Gastrocnemius medialis (tissue), 4 donors: ENCODE measurements at regions not wholly inside any gene's neighbourhood (a gene's known extent, or its start where the extent isn't known, plus 50 kb on each side); places are given as distances from the start of the nearest gene placed in this dataset.

Experiments used
- ATAC-seq, 2 donors: fragments of 150-250 bp; one replicate each; pipeline ENCODE4 v1.9.1; 2016
- DNase-seq, 2 donors: peaks; one replicate each; pipeline ENCODE4 v3.0.0-alpha.2; 2019
- H3K27ac ChIP-seq, 4 donors: fragments of 200-600 bp; sonication (generic); 1 replicate in 1 of 4; 2 replicates in 3 of 4; pipeline ENCODE4 v1.5.1; 2016 to 2018; ENCODE audit warnings: mild to moderate bottlenecking in 2 of 4, moderate library complexity in 1 of 4
- H3K27me3 ChIP-seq, 3 donors: fragments of 200-600 bp; sonication (generic) in 2 of 3; 1 replicate in 1 of 3; 2 replicates in 2 of 3; pipeline versions ENCODE4 v1.5.1 to v1.6.0; 2016 to 2019; ENCODE audit warnings: mild to moderate bottlenecking in 1 of 3, moderate library complexity in 1 of 3
- H3K36me3 ChIP-seq, 2 donors: fragments of 200-600 bp; sonication (generic) in 1 of 2; one replicate each; pipeline ENCODE4 v1.5.1; 2017 to 2018
- H3K4me1 ChIP-seq, 2 donors: fragments of 200-600 bp; sonication (generic) in 1 of 2; one replicate each; pipeline ENCODE4 v1.5.1; 2016 to 2017; ENCODE audit warnings: mild to moderate bottlenecking in 2 of 2
- H3K4me3 ChIP-seq, 4 donors: fragments of 200-600 bp; sonication (generic) in 3 of 4; 1 replicate in 1 of 4; 2 replicates in 3 of 4; pipeline ENCODE4 v1.5.1; 2016 to 2019; ENCODE audit warnings: mild to moderate bottlenecking in 2 of 4
- H3K9me3 ChIP-seq, 3 donors: fragments of 200-600 bp; sonication (generic) in 2 of 3; 1 replicate in 1 of 3; 2 replicates in 2 of 3; pipeline ENCODE4 v1.5.1; 2016 to 2019
- POLR2A ChIP-seq, 2 donors: fragments of 450-650 bp; IDR thresholded peaks; one replicate each; pipeline ENCODE4 v1.6.1; 2017; ENCODE audit warnings: antibody characterized with exemption in 2 of 2, mild to moderate bottlenecking in 2 of 2, moderate library complexity in 2 of 2
- in situ Hi-C, 4 donors: fragments of 200-750 bp; cut with MboI; loops; one replicate each; pipeline versions ENCODE4 v1.15.0 to v1.8.0; 2017; ENCODE audit warnings: low sequenced_read_pairs in 4 of 4
- intact Hi-C: fragments of 100-400 bp; cut with DNase I; formaldehyde crosslinking; loops from one replicate; pipeline ENCODE4 v1.15.1; 2023; ENCODE audit warnings: low total_unique reads
- TF ChIP-seq, protein P1 (sequence below), 5 experiments: fragments of 450-650 bp in 3 of 5; fragments of 200-600 bp in 2 of 5; sonication (generic) in 2 of 5; IDR thresholded peaks in 4 of 5; conservative IDR thresholded peaks in 1 of 5; 1 replicate in 4 of 5; 2 replicates in 1 of 5; pipeline ENCODE4 v1.5.1; 2016 to 2019; ENCODE audit warnings: antibody characterized with exemption in 5 of 5, mild to moderate bottlenecking in 3 of 5, moderate library complexity in 3 of 5

DNA sequence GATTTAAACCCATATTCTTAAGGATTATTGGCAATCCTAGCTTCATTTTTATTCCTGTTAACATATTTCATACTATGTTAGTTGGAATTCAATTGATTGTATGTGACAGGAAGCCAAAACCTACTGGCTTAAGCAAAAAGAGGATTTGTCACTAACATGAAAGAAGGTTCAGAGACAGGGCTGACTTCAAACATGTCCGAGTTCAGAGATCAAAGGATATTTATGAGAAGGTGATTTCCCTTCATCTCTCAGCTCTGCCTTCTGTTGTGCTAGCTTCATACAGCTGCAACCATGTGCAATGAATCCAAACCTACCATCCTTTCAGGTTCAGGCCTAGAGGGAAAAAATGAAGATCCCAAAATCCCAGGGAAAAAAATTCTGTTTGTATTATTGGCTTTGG, 349.7 kb downstream of the ATP23 start:
- Histone ChIP-seq H3K4me3 (no peak overlapping the region), H3K27me3 (no peaks in the 10 kb centered on the region), H3K36me3 (no peaks in the 10 kb centered on the region), H3K27ac (no peak overlapping the region), H3K9me3 (no peaks in the 10 kb centered on the region), H3K4me1 (no peaks in the 10 kb centered on the region)
- in situ Hi-C loops (no loop called here), intact Hi-C loops (no loop called here)
- DNase-seq: no peak
- ATAC-seq: no peak
- no peak for TF ChIP-seq POLR2A (IDR thresholded peaks at IDR 0.05)
- TF ChIP-seq, protein P1, sequence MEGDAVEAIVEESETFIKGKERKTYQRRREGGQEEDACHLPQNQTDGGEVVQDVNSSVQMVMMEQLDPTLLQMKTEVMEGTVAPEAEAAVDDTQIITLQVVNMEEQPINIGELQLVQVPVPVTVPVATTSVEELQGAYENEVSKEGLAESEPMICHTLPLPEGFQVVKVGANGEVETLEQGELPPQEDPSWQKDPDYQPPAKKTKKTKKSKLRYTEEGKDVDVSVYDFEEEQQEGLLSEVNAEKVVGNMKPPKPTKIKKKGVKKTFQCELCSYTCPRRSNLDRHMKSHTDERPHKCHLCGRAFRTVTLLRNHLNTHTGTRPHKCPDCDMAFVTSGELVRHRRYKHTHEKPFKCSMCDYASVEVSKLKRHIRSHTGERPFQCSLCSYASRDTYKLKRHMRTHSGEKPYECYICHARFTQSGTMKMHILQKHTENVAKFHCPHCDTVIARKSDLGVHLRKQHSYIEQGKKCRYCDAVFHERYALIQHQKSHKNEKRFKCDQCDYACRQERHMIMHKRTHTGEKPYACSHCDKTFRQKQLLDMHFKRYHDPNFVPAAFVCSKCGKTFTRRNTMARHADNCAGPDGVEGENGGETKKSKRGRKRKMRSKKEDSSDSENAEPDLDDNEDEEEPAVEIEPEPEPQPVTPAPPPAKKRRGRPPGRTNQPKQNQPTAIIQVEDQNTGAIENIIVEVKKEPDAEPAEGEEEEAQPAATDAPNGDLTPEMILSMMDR (IDR thresholded peaks at IDR 0.05 in 4 of 5, conservative IDR thresholded peaks at IDR 0.05 in 1 of 5): no peak

DNA sequence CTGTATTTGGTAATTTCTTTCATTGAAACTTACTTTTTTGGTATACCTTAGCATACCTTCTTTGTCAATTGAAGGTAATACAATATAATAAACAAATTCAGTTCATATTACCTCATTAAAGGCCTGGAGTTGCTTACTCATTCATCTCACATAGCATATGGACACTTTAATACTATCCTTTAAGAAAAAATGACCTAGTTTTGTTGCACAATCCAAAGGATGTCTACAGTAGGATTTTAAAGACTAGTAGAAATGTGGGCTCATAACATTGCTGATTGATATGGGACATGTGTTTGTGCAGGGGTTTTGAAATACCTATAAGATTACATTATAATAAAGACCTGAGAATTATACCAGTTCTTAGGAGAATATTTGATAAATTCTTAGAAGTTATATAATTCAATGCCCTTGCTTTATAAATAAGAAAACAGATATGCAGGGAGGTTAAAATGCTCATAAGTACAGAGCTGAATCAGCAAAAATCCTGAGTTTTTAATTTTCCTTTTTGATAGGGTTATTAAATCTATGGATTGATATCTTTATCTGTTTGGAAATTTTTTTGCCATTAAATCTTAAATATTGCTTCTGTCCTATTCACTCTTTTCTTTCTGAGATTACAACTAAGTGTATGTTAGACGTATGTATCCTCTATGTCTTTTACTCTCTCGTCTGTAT, 352.1 kb downstream of the ATP23 start:
- no peak for TF ChIP-seq POLR2A (IDR thresholded peaks at IDR 0.05)
- TF ChIP-seq, protein P1 (IDR thresholded peaks at IDR 0.05 in 4 of 5, conservative IDR thresholded peaks at IDR 0.05 in 1 of 5): no peak
- intact Hi-C loops (no loop called here), in situ Hi-C loops (no loop called here)
- no peaks in the 10 kb centered on the region for H3K9me3 ChIP-seq
- H3K36me3 ChIP-seq: no peaks in the 10 kb centered on the region
- ATAC-seq (no peak), DNase-seq (no peak)
- no peaks in the 10 kb centered on the region for H3K27me3 ChIP-seq
- no peak overlapping the region for H3K4me3 ChIP-seq
- H3K27ac ChIP-seq: no peak overlapping the region
- peaks cover 1 to 4% of the 10 kb centered on the region in 2 donors for H3K4me1 ChIP-seq

DNA sequence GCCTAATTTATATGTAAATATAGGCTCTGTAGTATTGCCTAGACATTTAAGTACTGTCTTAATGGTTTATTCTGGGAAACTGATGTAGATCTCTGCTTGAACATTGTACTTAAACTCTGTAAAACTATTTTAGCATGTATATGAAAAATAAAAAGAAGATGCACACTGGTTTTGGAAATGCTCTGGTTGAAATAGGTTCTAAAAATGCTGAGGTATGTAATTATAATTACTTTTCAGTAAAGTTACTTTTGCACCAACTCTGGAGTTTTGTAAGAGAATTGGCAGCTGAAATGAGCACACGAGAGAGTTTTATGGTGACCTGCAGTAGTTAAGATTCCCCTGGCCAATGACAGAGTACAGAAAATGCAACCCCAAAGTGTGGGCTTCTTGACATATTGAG, 353.9 kb downstream of the ATP23 start:
- intact Hi-C loops (no loop called here), in situ Hi-C loops (no loop called here)
- peaks cover 18 to 20% of the 10 kb centered on the region in 2 donors for H3K4me1 ChIP-seq
- DNase-seq: no peak
- no peaks in the 10 kb centered on the region for H3K36me3 ChIP-seq
- no peak overlapping the region for H3K27ac ChIP-seq
- no peak overlapping the region for H3K4me3 ChIP-seq
- no peaks in the 10 kb centered on the region for H3K27me3 ChIP-seq
- no peak for TF ChIP-seq POLR2A (IDR thresholded peaks at IDR 0.05)
- TF ChIP-seq, protein P1 (IDR thresholded peaks at IDR 0.05 in 4 of 5, conservative IDR thresholded peaks at IDR 0.05 in 1 of 5): no peak
- ATAC-seq: no peak
- H3K9me3 ChIP-seq: no peaks in the 10 kb centered on the region

DNA sequence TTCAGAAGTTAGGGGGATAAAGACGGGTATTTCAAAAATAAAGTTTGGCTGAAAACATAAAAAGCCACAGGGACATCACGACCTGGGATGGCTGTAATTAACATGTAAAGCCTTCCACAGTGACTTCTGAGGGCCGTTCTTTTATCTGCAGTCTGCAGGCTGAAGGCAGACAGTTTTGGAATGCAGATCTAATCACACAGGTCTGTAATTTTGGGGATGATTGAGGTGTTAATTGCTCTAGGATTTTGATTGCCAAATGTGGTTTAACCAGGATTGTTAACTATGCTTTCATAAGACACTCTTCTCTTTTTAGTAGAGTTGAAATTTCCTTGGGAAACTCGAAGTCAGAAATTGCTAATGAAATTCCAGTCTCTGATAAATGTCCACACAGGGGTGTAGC, 355.5 kb downstream of the ATP23 start:
- no peaks in the 10 kb centered on the region for H3K9me3 ChIP-seq
- peaks cover 20 to 24% of the 10 kb centered on the region in 2 donors for H3K4me1 ChIP-seq
- H3K27ac ChIP-seq: no peak overlapping the region
- intact Hi-C loops: no loop called here
- H3K27me3 ChIP-seq: no peaks in the 10 kb centered on the region
- no peak overlapping the region for H3K4me3 ChIP-seq
- TF ChIP-seq, protein P1 (IDR thresholded peaks at IDR 0.05 in 4 of 5, conservative IDR thresholded peaks at IDR 0.05 in 1 of 5): no peak
- no peak for TF ChIP-seq POLR2A (IDR thresholded peaks at IDR 0.05)
- H3K36me3 ChIP-seq: no peaks in the 10 kb centered on the region
- in situ Hi-C loops: no loop called here
- ATAC-seq (no peak), DNase-seq (no peak)

DNA sequence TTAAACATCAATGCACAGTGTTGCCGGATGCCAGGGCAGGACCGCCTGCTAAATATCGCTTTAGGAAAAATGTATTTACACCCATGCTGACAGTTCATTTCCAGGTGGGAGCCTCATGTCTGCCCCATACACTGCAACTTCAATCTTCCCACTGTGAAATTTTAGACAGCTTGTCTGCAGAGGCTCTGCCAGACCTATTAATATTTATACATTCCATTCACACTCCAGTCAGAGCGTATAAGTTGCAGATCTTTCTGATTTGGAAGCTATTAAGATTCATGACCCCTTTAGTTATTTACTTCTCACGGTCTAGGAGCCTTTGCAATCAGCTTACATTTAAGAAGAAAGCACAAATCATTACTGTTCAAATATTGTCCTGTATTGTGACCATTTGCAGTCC, 357.4 kb downstream of the ATP23 start:
- intact Hi-C loops (no loop called here), in situ Hi-C loops (no loop called here)
- H3K4me3 ChIP-seq: no peak overlapping the region
- no peak overlapping the region for H3K27ac ChIP-seq
- no peaks in the 10 kb centered on the region for H3K27me3 ChIP-seq
- no peak for ATAC-seq
- peaks cover 20 to 24% of the 10 kb centered on the region in 2 donors for H3K4me1 ChIP-seq
- H3K36me3 ChIP-seq: no peaks in the 10 kb centered on the region
- TF ChIP-seq POLR2A (IDR thresholded peaks at IDR 0.05): no peak
- TF ChIP-seq, protein P1 (IDR thresholded peaks at IDR 0.05 in 4 of 5, conservative IDR thresholded peaks at IDR 0.05 in 1 of 5): no peak
- no peaks in the 10 kb centered on the region for H3K9me3 ChIP-seq
- DNase-seq: no peak
